RWPE2 (cell line): ENCODE measurements at regions not wholly inside any gene's neighbourhood (a gene's known extent, or its start where the extent isn't known, plus 50 kb on each side); places are given as distances from the start of the nearest gene placed in this dataset.

ENCODE experiments used
- ATAC-seq: fragments of 200-7000 bp; cut with Tn5 transposase; 3 replicates; pipeline ENCODE4 v1.9.1; 2021; ENCODE audit warnings: low read depth
- DNase-seq: peaks from one replicate; pipeline ENCODE4 v3.0.0-alpha.2; 2020; ENCODE audit warnings: low spot score
- H3K27ac ChIP-seq: fragments of 450-650 bp; 2 replicates; pipeline ENCODE4 v1.5.1; 2017; ENCODE audit warnings: mild to moderate bottlenecking; ENCODE audit not compliant: poor library complexity, severe bottlenecking
- H3K27me3 ChIP-seq: fragments of 250-450 bp; sonication (Bioruptor Pico); 2 replicates; pipeline ENCODE4 v1.5.1; 2021; ENCODE audit warnings: mild to moderate bottlenecking, moderate library complexity; ENCODE audit not compliant: insufficient read depth, poor library complexity, severe bottlenecking
- H3K36me3 ChIP-seq: fragments of 250-450 bp; sonication (Bioruptor Pico); 2 replicates; pipeline ENCODE4 v1.5.1; 2020; ENCODE audit warnings: low read depth, mild to moderate bottlenecking, moderate library complexity
- H3K4me1 ChIP-seq: fragments of 250-450 bp; sonication (Bioruptor Pico); 2 replicates; pipeline ENCODE4 v1.5.1; 2021; ENCODE audit warnings: mild to moderate bottlenecking, moderate library complexity; ENCODE audit not compliant: insufficient read depth, poor library complexity, severe bottlenecking
- H3K4me3 ChIP-seq: fragments of 250-450 bp; sonication (Bioruptor Pico); 2 replicates; pipeline ENCODE4 v1.5.1; 2021; ENCODE audit warnings: mild to moderate bottlenecking, moderate library complexity; ENCODE audit not compliant: severe bottlenecking
- H3K9me3 ChIP-seq: fragments of 250-450 bp; sonication (Bioruptor Pico); 2 replicates; pipeline ENCODE4 v1.5.1; 2021; ENCODE audit warnings: mild to moderate bottlenecking, moderate library complexity; ENCODE audit not compliant: severe bottlenecking
- CTCF ChIP-seq: fragments of 450-650 bp; IDR thresholded peaks from one replicate; pipeline ENCODE4 v1.5.1; 2017; ENCODE audit warnings: mild to moderate bottlenecking, moderate library complexity; ENCODE audit not compliant: poor library complexity, severe bottlenecking

- H3K27me3 ChIP-seq = peaks cover 3% of the 10 kb centered on the region
- no peak for DNase-seq
- no peak for ATAC-seq
- H3K9me3 ChIP-seq = no peaks in the 10 kb centered on the region
- TF ChIP-seq CTCF = no peak
- no peak overlapping the region for H3K4me3 ChIP-seq
- H3K36me3 ChIP-seq = no peaks in the 10 kb centered on the region
- no peak overlapping the region for H3K27ac ChIP-seq
- H3K4me1 ChIP-seq = no peaks in the 10 kb centered on the region
Measured at GRCh38 chr6:84329516-84329915, 102.1 kb upstream of the CEP162 start.

DNA sequence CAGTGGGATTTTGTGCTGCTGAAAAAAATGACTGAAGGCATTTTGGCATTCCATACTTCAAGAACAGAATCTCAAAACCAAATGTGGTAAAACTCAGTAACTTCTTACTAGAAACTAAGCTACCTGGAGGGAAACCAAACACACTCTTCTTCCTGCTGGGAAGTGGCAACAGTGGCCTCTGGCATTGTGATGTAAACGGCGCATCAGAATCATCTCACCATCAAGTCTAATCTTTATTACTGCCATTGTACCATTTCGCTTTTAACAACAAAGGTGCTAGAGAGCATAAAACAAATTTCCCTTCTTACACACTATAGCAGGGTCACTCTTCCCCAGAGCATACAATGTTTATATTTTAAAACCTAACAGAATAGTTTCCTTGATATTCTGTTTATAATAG, 101.6 kb upstream of the CEP162 start:
- Histone ChIP-seq H3K9me3 (no peaks in the 10 kb centered on the region), H3K36me3 (no peaks in the 10 kb centered on the region), H3K27ac (no peak overlapping the region), H3K27me3 (peaks cover 3% of the 10 kb centered on the region), H3K4me1 (no peaks in the 10 kb centered on the region), H3K4me3 (no peak overlapping the region)
- ATAC-seq (no peak), DNase-seq (no peak)
- TF ChIP-seq CTCF = no peak

GRCh38 chr6:84317463-84317862, 90.0 kb upstream of the CEP162 start:
- H3K27ac ChIP-seq = no peak overlapping the region
- TF ChIP-seq CTCF = no peak
- DNase-seq (no peak), ATAC-seq (no peak)
- H3K4me3 ChIP-seq = no peak overlapping the region
- H3K27me3 ChIP-seq = no peaks in the 10 kb centered on the region
- no peaks in the 10 kb centered on the region for H3K36me3 ChIP-seq
- H3K9me3 ChIP-seq = no peaks in the 10 kb centered on the region
- H3K4me1 ChIP-seq = no peaks in the 10 kb centered on the region

DNA sequence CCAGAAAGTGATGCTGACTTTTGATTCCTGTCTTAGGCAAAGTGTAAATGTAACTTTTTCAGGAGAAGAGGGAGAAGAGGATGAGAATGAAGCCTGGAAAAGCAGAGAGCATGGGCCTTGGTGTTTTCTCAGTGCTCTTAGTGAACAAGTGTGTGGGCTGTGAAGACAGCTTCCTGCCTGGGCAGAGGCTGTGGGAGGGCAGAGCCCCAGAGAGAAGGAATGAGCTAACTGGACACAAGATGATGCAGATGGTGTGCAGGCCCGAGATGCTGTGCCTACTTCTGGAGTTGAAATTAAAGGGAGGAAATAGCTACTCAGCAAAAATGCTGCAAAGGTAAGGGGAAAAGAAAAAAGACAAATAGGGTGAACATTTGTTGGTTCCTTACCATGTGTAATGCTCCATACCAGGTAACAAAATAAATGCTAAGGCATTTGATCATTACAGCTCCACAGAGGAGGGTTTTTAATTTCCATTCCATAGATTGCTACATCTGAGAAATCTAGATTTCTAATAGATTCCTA, 87.0 kb upstream of the CEP162 start:
- DNase-seq = no peak
- ATAC-seq = no peak

More for the DNA sequence above, 87.0 kb upstream of the CEP162 start:
- H3K27ac ChIP-seq = no peak overlapping the region
- no peaks in the 10 kb centered on the region for H3K36me3 ChIP-seq
- H3K27me3 ChIP-seq = peaks cover 7% of the 10 kb centered on the region
- TF ChIP-seq CTCF = no peak
- H3K9me3 ChIP-seq = no peaks in the 10 kb centered on the region
- H3K4me1 ChIP-seq = no peaks in the 10 kb centered on the region
- no peak overlapping the region for H3K4me3 ChIP-seq
